Uterus (tissue), 3 donors: ENCODE measurements at regions not wholly inside any gene's neighbourhood (a gene's known extent, or its start where the extent isn't known, plus 50 kb on each side); places are given as distances from the start of the nearest gene placed in this dataset.

Experiments used
- DNase-seq, 2 donors: peaks; one replicate each; pipeline ENCODE4 v3.0.0-alpha.2; 2019 to 2020
- H3K27ac ChIP-seq, 2 donors: fragments of 200-600 bp; sonication (generic); 1 replicate in 1 of 2; 2 replicates in 1 of 2; pipeline ENCODE4 v1.5.1; 2016 to 2018
- H3K27me3 ChIP-seq, 2 donors: fragments of 200-600 bp; sonication (generic); one replicate each; pipeline ENCODE4 v1.5.1; 2018 to 2019; ENCODE audit warnings: control low read depth in 1 of 2
- H3K36me3 ChIP-seq, 2 donors: fragments of 200-600 bp; sonication (generic); one replicate each; pipeline ENCODE4 v1.5.1; 2019; ENCODE audit warnings: control low read depth in 1 of 2
- H3K4me1 ChIP-seq, 2 donors: fragments of 200-600 bp; sonication (generic); one replicate each; pipeline ENCODE4 v1.5.1; 2018 to 2019; ENCODE audit warnings: control low read depth in 1 of 2
- H3K4me3 ChIP-seq, 2 donors: fragments of 200-600 bp; sonication (generic); 1 replicate in 1 of 2; 2 replicates in 1 of 2; pipeline ENCODE4 v1.5.1; 2018 to 2019; ENCODE audit warnings: mild to moderate bottlenecking in 1 of 2
- H3K9me3 ChIP-seq, 2 donors: fragments of 200-600 bp; sonication (generic); one replicate each; pipeline ENCODE4 v1.5.1; 2019; ENCODE audit warnings: control low read depth in 1 of 2
- CTCF ChIP-seq, 4 experiments: fragments of 200-600 bp in 2 of 4; fragments of 450-650 bp in 2 of 4; sonication (generic) in 2 of 4; IDR thresholded peaks; one replicate each; pipeline ENCODE4 v1.5.1; 2016 to 2019; ENCODE audit warnings: antibody characterized with exemption in 4 of 4, mild to moderate bottlenecking in 2 of 4, moderate library complexity in 1 of 4
- POLR2A ChIP-seq, 2 donors: fragments of 450-650 bp; IDR thresholded peaks; one replicate each; pipeline ENCODE4 v1.6.1; 2016; ENCODE audit warnings: antibody characterized with exemption in 2 of 2, mild to moderate bottlenecking in 1 of 2, moderate library complexity in 1 of 2
- intact Hi-C: fragments of 100-400 bp; cut with DNase I; formaldehyde crosslinking; loops from one replicate; pipeline ENCODE4 v1.15.1; 2023; ENCODE audit warnings: low total_unique reads
- donor health status: DM: yes; HTN: yes; CAD: no.

- Histone ChIP-seq H3K4me1 (no peaks in the 10 kb centered on the region), H3K27ac (no peak overlapping the region), H3K4me3 (no peak overlapping the region), H3K27me3 (no peaks in the 10 kb centered on the region), H3K36me3 (no peaks in the 10 kb centered on the region), H3K9me3 (no peaks in the 10 kb centered on the region)
- intact Hi-C loops = no loop called here
- no peak for TF ChIP-seq CTCF (IDR thresholded peaks at IDR 0.05)
- no peak for TF ChIP-seq POLR2A (IDR thresholded peaks at IDR 0.05)
- no peak for DNase-seq
Measured at GRCh38 chr1:106232128-106232527, 824.3 kb upstream of the PRMT6 start.

GRCh38 chr1:106233511-106233910 is 823.0 kb upstream of the PRMT6 start:
- no peak for DNase-seq
- Histone ChIP-seq H3K36me3 (no peaks in the 10 kb centered on the region), H3K27ac (no peak overlapping the region), H3K9me3 (no peaks in the 10 kb centered on the region), H3K4me1 (no peaks in the 10 kb centered on the region), H3K27me3 (no peaks in the 10 kb centered on the region), H3K4me3 (no peak overlapping the region)
- intact Hi-C loops = no loop called here
- no peak for TF ChIP-seq CTCF (IDR thresholded peaks at IDR 0.05)
- TF ChIP-seq POLR2A (IDR thresholded peaks at IDR 0.05) = no peak

- no peaks in the 10 kb centered on the region for H3K36me3 ChIP-seq
- no peak overlapping the region for H3K27ac ChIP-seq
- no peak overlapping the region for H3K4me3 ChIP-seq
- TF ChIP-seq CTCF (IDR thresholded peaks at IDR 0.05) = no peak
- no peak for TF ChIP-seq POLR2A (IDR thresholded peaks at IDR 0.05)
- no peaks in the 10 kb centered on the region for H3K27me3 ChIP-seq
- intact Hi-C loops = no loop called here
- H3K4me1 ChIP-seq = no peaks in the 10 kb centered on the region
- DNase-seq = no peak
- H3K9me3 ChIP-seq = no peaks in the 10 kb centered on the region
Measured at GRCh38 chr1:106249365-106249764, 807.1 kb upstream of the PRMT6 start.

GRCh38 chr1:106249810-106250209 is 806.7 kb upstream of the PRMT6 start:
- no peaks in the 10 kb centered on the region for H3K36me3 ChIP-seq
- H3K27ac ChIP-seq = no peak overlapping the region
- no peak for TF ChIP-seq CTCF (IDR thresholded peaks at IDR 0.05)
- no peak for TF ChIP-seq POLR2A (IDR thresholded peaks at IDR 0.05)
- H3K27me3 ChIP-seq = no peaks in the 10 kb centered on the region
- intact Hi-C loops = no loop called here
- DNase-seq = no peak
- no peaks in the 10 kb centered on the region for H3K4me1 ChIP-seq
- H3K4me3 ChIP-seq = no peak overlapping the region
- H3K9me3 ChIP-seq = no peaks in the 10 kb centered on the region

- TF ChIP-seq CTCF (IDR thresholded peaks at IDR 0.05) (no peak), POLR2A (IDR thresholded peaks at IDR 0.05) (no peak)
- Histone ChIP-seq H3K9me3 (no peaks in the 10 kb centered on the region), H3K36me3 (no peaks in the 10 kb centered on the region), H3K4me1 (no peaks in the 10 kb centered on the region), H3K27ac (no peak overlapping the region), H3K4me3 (no peak overlapping the region), H3K27me3 (no peaks in the 10 kb centered on the region)
- DNase-seq = no peak
- intact Hi-C loops = no loop called here
Measured at GRCh38 chr1:106254748-106255147, 801.7 kb upstream of the PRMT6 start.
